Activated CD8-positive, alpha-beta T cell treated with anti-CD3 and anti-CD28 coated beads for 36 hours (primary cell): ENCODE measurements at regions not wholly inside any gene's neighbourhood (a gene's known extent, or its start where the extent isn't known, plus 50 kb on each side); places are given as distances from the start of the nearest gene placed in this dataset.

Experiments used
- ATAC-seq: fragments of 200-7000 bp; cut with Tn5 transposase; one replicate; pipeline ENCODE4 v1.10.0; 2021; ENCODE audit warnings: mild to moderate bottlenecking, moderate library complexity
- CTCF ChIA-PET: fragments of 350-600 bp; sonication (Branson Sonifier 250); formaldehyde crosslinking; loops from one replicate; lab custom pipeline; 2021; ENCODE audit warnings: antibody characterized with exemption; lab: Charles Lee
- POLR2A ChIA-PET: fragments of 350-600 bp; sonication (Branson Sonifier 250); formaldehyde crosslinking; loops from one replicate; lab custom pipeline; 2021; ENCODE audit warnings: antibody characterized with exemption; lab: Charles Lee
- DNase-seq: peaks from one replicate; pipeline ENCODE4 v3.0.0-alpha.2; 2020
- H3K27ac Mint-ChIP-seq: one replicate; pipeline ENCODE4 v1.8.0; 2021; ENCODE audit warnings: mild to moderate bottlenecking, mixed read lengths
- H3K27me3 Mint-ChIP-seq: one replicate; pipeline ENCODE4 v1.8.0; 2021; ENCODE audit warnings: mixed read lengths
- H3K36me3 Mint-ChIP-seq: one replicate; pipeline ENCODE4 v1.8.0; 2021; ENCODE audit warnings: low read depth, mixed read lengths
- H3K4me1 Mint-ChIP-seq: one replicate; pipeline ENCODE4 v1.8.0; 2021; ENCODE audit warnings: low read depth, mixed read lengths
- H3K4me3 Mint-ChIP-seq: one replicate; pipeline ENCODE4 v1.8.0; 2021; ENCODE audit warnings: mild to moderate bottlenecking, moderate library complexity, mixed read lengths
- H3K9me3 Mint-ChIP-seq: one replicate; pipeline ENCODE4 v1.8.0; 2021; ENCODE audit warnings: mixed read lengths
- CTCF ChIP-seq: fragments of 200-600 bp; IDR thresholded peaks from one replicate; pipeline ENCODE4 v1.8.0; 2022; ENCODE audit warnings: antibody characterized with exemption, mild to moderate bottlenecking
- intact Hi-C: fragments of 100-400 bp; cut with micrococcal nuclease; formaldehyde crosslinking; loops from one replicate; pipeline ENCODE4 v1.10.0; 2022

GRCh38 chr15:85986116-85986515, 93.6 kb upstream of the AGBL1 start:
- no peaks in the 10 kb centered on the region for H3K9me3 Mint-ChIP-seq
- intact Hi-C loops, result no loop called here
- no peaks in the 10 kb centered on the region for H3K36me3 Mint-ChIP-seq
- no peak for ATAC-seq
- no peaks in the 10 kb centered on the region for H3K27me3 Mint-ChIP-seq
- no peak overlapping the region for H3K4me3 Mint-ChIP-seq
- no peak for TF ChIP-seq CTCF
- no peak overlapping the region for H3K27ac Mint-ChIP-seq
- no peak for DNase-seq
- ChIA-PET CTCF (no interaction called here), POLR2A (no interaction called here)
- H3K4me1 Mint-ChIP-seq, result no peaks in the 10 kb centered on the region

GRCh38 chr15:85986741-85987140, 92.9 kb upstream of the AGBL1 start:
- ATAC-seq (no peak), DNase-seq (no peak)
- Mint-ChIP-seq H3K4me3 (no peak overlapping the region), H3K27me3 (no peaks in the 10 kb centered on the region), H3K36me3 (no peaks in the 10 kb centered on the region), H3K4me1 (no peaks in the 10 kb centered on the region), H3K27ac (no peak overlapping the region), H3K9me3 (no peaks in the 10 kb centered on the region)
- ChIA-PET POLR2A (no interaction called here), CTCF (no interaction called here)
- no peak for TF ChIP-seq CTCF
- intact Hi-C loops, result no loop called here

DNA sequence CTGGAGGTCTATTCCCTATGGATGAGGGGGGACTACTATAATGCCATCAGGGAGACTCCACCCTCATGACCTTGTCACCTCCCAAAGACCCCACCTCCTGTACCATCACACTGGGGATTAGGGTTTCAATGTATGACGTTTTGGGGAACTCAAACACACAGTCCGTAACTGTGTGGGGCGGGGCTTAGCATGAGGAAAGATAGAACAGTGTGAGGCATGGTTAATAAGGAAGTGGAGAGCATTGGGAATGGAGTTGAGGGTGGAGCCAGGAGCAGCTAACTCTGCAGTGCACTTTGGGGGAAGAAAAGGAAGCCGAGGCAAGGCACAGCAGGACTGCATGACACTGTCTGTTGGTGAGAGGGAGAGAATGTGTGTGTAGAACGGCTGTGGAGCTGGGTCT, 90.9 kb upstream of the AGBL1 start:
- ATAC-seq (no peak), DNase-seq (no peak)
- Mint-ChIP-seq H3K9me3 (no peaks in the 10 kb centered on the region), H3K4me3 (no peak overlapping the region), H3K4me1 (no peaks in the 10 kb centered on the region), H3K27me3 (no peaks in the 10 kb centered on the region), H3K36me3 (no peaks in the 10 kb centered on the region), H3K27ac (no peak overlapping the region)
- ChIA-PET CTCF (no interaction called here), POLR2A (no interaction called here)
- TF ChIP-seq CTCF, result no peak
- intact Hi-C loops, result no loop called here

DNA sequence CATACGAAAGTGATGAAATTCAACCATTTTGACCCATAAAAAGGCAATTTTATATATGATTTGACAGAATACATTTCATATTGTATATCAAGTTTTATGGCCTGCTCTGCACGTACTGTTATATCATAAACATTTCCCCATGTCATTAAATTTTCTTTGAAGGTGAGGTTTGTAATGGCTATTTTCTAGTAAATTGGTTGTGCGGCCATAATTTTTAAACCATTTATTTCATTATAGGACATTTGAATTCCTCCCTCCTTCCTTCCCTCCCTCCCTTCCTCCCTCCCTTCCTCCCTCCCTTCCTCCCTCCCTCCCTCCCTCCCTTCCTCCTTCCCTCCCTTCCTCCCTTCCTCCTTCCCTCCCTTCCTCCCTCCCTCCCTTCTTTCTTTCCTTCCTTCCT, 87.4 kb upstream of the AGBL1 start:
- ATAC-seq (no peak), DNase-seq (no peak)
- H3K4me1 Mint-ChIP-seq, result no peaks in the 10 kb centered on the region
- H3K27me3 Mint-ChIP-seq, result no peaks in the 10 kb centered on the region
- TF ChIP-seq CTCF, result no peak
- ChIA-PET CTCF (no interaction called here), POLR2A (no interaction called here)
- intact Hi-C loops, result no loop called here
- H3K36me3 Mint-ChIP-seq, result no peaks in the 10 kb centered on the region
- H3K4me3 Mint-ChIP-seq, result no peak overlapping the region
- H3K27ac Mint-ChIP-seq, result no peak overlapping the region
- no peaks in the 10 kb centered on the region for H3K9me3 Mint-ChIP-seq

DNA sequence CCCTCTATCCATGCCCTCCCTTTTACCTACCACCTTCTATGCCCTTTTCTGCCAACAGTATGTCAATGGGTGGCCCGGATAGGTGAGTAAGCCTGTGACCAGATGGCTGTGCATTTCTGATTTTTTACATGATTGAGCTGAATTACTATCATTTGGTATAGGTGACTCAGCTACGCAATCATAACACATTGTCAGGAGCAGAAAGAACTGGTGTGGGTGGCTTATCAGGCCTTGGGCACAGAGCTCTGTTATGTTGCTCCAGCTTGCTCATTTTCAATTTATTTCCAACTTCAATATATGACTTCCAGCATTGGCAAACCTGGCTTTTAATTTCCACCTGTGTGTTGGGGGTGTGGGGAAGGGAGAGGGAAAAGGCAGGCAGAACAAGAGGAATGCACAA, 86.6 kb upstream of the AGBL1 start:
- POLR2A ChIA-PET, result no interaction called here
- no peaks in the 10 kb centered on the region for H3K9me3 Mint-ChIP-seq
- CTCF ChIA-PET, result no interaction called here
- H3K27me3 Mint-ChIP-seq, result no peaks in the 10 kb centered on the region
- DNase-seq (no peak), ATAC-seq (no peak)
- H3K27ac Mint-ChIP-seq, result no peak overlapping the region
- intact Hi-C loops, result no loop called here
- H3K36me3 Mint-ChIP-seq, result no peaks in the 10 kb centered on the region
- no peak for TF ChIP-seq CTCF
- no peaks in the 10 kb centered on the region for H3K4me1 Mint-ChIP-seq
- H3K4me3 Mint-ChIP-seq, result no peak overlapping the region
